Hepatocyte (in vitro differentiated cells): ENCODE measurements at regions not wholly inside any gene's neighbourhood (a gene's known extent, or its start where the extent isn't known, plus 50 kb on each side); places are given as distances from the start of the nearest gene placed in this dataset.

ENCODE experiments used
- CTCF ChIP-seq: fragments of 200-600 bp; sonication (generic); IDR thresholded peaks from 2 replicates; pipeline ENCODE4 v1.5.1; 2016; ENCODE audit warnings: antibody characterized with exemption, mild to moderate bottlenecking; ENCODE audit not compliant: poor library complexity
- EZH2 ChIP-seq: fragments of 200-600 bp; sonication (generic); IDR thresholded peaks from 2 replicates; pipeline ENCODE4 v1.6.1; 2016; ENCODE audit warnings: antibody characterized with exemption, mild to moderate bottlenecking, borderline replicate concordance
- EZH2phosphoT487 ChIP-seq: fragments of 200-600 bp; sonication (generic); IDR thresholded peaks from one replicate; pipeline ENCODE4 v1.6.1; 2018; ENCODE audit warnings: antibody characterized with exemption, mild to moderate bottlenecking, low read depth, moderate library complexity; ENCODE audit not compliant: unreplicated experiment, severe bottlenecking

GRCh38 chr22:23001463-23001862, 68.9 kb upstream of the GNAZ start:
- TF ChIP-seq CTCF = no peak
- no peak for TF ChIP-seq EZH2
- TF ChIP-seq EZH2phosphoT487 = no peak
